ENCODE measurements at regions not wholly inside any gene's neighbourhood (a gene's known extent, or its start where the extent isn't known, plus 50 kb on each side); places are given as distances from the start of the nearest gene placed in this dataset.

DNA sequence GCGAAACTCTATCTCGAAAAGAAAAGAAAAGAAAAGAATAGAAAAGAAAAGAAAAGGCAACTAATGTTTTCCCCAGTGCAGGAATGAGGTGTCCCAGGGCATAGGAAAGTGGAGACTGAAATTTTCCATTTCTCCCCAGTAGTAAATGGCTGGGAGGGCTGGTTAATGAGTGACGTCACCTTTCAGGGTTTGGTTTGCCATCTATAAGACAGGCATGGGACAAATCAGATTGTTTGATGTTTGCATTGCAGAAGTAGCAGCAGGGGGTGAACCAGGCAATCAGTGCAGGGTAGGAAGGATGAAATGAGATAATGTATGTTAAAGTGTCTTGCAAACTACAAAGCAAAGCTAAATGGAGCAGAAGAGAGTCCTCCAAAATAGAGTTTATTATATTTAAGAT lies 533.4 kb downstream of the PKHD1 start:
- Mint-ChIP-seq H3K27ac (no peak overlapping the region), H3K9me3 (ENCODE audit: low read depth) (no peaks in the 10 kb centered on the region), H3K4me3 (no peak overlapping the region), H3K36me3 (ENCODE audit: low read depth) (no peaks in the 10 kb centered on the region), H3K27me3 (no peaks in the 10 kb centered on the region), H3K4me1 (no peaks in the 10 kb centered on the region)
- DNase-seq (no peak), ATAC-seq (no peak)
- intact Hi-C loops (cut with DNase I, micrococcal nuclease): no loop called here
- ChIA-PET POLR2A (no interaction called here), CTCF (no interaction called here)

DNA sequence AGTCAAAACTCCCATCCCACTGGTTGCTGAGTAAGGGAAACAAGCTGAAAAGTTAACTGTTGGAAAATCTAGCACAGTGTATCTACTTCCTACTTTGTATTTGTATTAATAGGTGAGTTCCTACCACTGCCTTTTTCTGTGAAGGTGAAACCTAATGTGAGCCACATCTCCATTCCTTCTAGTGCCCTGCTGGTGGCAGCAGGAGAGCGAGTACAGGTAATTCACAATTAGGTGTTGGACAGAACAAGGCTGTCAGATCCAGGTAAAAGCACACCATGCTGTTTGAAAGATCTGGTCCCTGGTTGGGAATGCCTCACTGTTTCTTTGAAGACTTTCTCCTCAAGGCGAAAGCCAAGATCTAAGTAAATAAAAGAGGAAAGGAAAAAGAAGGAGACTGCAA lies 528.4 kb downstream of the PKHD1 start:
- no peaks in the 10 kb centered on the region for H3K9me3 Mint-ChIP-seq (ENCODE audit: low read depth)
- ATAC-seq: no peak
- no peak for DNase-seq
- H3K27ac Mint-ChIP-seq: no peak overlapping the region
- POLR2A ChIA-PET: no interaction called here
- CTCF ChIA-PET: no interaction called here
- H3K36me3 Mint-ChIP-seq (ENCODE audit: low read depth): no peaks in the 10 kb centered on the region
- no peak overlapping the region for H3K4me3 Mint-ChIP-seq
- no peaks in the 10 kb centered on the region for H3K27me3 Mint-ChIP-seq
- no peaks in the 10 kb centered on the region for H3K4me1 Mint-ChIP-seq
- intact Hi-C loops (cut with DNase I, micrococcal nuclease): no loop called here

GRCh38 chr6:51562198-51562597 lies 525.2 kb downstream of the PKHD1 start:
- no peaks in the 10 kb centered on the region for H3K4me1 Mint-ChIP-seq
- no peaks in the 10 kb centered on the region for H3K9me3 Mint-ChIP-seq (ENCODE audit: low read depth)
- H3K27me3 Mint-ChIP-seq: no peaks in the 10 kb centered on the region
- no peak overlapping the region for H3K27ac Mint-ChIP-seq
- no peaks in the 10 kb centered on the region for H3K36me3 Mint-ChIP-seq (ENCODE audit: low read depth)
- intact Hi-C loops (cut with DNase I, micrococcal nuclease): no loop called here
- CTCF ChIA-PET: no interaction called here
- no peak for ATAC-seq
- DNase-seq: no peak
- H3K4me3 Mint-ChIP-seq: no peak overlapping the region
- POLR2A ChIA-PET: no interaction called here
